C1 segment of cervical spinal cord (tissue), 14 donors: ENCODE measurements at regions not wholly inside any gene's neighbourhood (a gene's known extent, or its start where the extent isn't known, plus 50 kb on each side); places are given as distances from the start of the nearest gene placed in this dataset.

ENCODE experiments used
- DNase-seq, 14 donors: peaks; one replicate each; lab custom pipeline; 2025; lab: John Stamatoyannopoulos, UW

DNA sequence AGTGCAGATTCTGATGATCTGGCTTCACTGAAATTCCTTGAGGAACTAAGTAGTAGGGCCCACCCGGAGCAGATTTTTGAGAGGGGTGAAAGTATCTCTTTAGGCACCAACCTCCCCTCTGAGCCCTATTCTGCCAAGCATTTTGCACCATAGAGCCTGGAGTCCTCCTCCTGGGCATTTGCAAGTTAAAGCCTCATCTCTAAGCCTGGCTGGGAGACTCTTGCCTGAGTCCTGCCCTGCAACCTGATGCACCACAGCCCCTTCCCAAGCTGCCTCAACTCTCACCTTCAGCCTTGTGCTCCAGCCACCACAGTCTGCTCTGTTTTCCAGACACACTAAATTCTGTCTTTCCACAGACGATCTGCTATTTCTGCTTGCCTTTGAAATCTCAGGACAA is 79.6 kb upstream of the PKDCC start:
- no peak for DNase-seq

DNA sequence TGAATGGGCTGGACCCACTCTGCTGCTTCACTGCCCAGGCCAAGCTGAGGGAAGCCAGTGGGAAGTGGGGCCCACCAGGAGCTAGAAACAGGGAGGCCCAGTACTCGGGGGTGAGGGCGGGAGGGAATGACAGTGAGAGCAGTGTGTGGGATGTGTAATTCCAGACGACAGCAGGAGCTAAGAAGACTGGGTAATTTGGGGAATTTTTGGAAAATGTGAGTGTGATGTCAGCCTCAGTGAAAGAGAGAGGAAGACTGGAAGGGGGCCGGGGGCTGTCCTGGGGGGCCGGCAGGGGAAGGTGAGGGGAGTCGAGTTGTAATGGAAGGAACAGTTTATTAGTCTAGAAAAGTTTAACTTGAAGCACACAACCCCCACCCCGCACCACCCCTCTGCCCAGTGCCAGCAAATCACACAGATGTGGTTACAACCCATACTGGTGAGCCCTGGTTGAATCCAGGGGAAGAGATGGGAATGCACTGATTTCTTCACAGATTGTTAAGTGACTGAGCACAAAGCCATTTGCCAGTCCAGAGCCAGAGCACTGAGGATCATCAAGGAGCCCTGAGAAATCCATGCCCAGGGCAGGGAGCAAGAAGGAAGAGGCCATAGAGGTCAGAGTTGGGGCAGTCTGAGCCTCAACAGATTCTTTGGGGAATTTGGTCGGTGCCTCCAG is 76.7 kb upstream of the PKDCC start:
- no peak for DNase-seq

DNA sequence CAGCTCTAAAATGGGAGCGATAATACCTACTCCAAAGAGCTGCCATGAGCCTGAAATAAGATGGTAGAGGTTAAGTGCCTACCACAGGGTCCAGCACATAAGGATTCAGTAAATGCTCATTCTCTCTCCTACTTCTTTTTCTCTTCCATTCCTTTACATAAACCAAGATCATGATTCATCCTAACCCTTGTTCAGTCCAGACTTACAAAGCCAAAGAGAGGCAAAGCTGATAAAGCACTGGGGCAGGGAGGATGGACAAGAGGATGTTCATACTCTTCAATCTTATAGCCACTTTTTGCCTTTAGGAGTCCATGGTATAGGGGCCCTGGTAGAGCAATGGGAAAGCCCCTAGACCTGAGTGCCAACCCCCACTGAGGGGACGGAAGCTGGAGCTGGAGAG is 75.6 kb upstream of the PKDCC start:
- no peak for DNase-seq

DNA sequence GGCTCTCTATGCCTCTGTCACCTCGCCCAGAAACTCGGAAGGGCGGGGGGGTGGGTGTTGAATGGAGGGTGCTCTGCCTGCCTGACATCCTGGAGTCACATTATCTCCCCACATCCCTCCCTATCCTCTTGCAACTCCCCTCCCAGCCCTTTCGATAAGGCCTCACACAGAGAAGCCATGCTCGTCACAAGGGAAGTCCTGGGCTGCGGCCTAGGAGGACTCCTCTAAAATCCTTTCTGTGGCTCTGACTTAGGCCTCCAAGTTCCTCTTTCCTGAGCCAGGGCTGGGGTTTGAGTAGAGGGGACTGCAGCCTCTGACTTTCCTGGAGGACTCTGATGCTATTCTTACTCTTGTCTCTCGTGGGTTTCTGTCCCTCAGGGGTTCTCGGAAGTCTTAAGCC is 75.0 kb upstream of the PKDCC start:
- DNase-seq, result no peak

DNA sequence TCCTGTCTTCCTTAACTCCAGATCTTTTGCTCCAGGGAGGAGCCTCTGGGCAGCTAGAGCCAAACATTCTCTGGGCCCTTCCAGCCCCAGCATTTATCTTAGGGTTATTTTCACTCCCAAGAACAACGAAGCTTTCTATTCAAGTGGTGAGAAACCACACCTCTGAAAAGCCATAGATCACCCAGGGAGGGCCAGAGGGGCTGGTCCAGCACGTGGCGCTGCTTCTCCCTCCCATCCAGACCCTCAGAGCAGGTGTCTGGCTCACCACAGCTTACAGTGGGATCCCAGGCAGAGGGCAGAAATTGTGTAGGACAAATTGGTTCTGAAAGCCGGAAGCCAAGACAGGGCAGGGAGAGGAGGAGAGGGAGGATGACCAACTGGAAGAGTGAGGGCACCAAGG is 74.0 kb upstream of the PKDCC start:
- no peak for DNase-seq

DNA sequence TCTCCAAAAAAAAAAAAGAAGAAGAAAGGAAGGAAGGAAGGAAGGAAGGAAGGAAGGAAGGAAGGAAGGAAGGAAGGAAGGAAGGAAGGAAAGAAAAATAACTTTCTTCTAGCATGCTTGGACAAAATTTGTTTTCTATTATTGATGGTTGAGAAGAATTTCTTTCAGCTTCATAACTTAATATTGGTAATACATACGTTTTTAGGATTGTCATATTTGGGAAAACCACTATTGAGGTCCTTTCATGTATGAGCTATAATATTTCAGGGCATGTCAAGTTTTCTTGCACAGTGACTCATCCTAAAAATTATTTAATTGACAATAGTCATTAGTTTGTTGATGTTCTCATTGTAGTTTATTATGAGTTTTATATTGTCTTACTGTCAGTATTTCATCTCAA is 66.4 kb upstream of the PKDCC start:
- DNase-seq, result no peak

DNA sequence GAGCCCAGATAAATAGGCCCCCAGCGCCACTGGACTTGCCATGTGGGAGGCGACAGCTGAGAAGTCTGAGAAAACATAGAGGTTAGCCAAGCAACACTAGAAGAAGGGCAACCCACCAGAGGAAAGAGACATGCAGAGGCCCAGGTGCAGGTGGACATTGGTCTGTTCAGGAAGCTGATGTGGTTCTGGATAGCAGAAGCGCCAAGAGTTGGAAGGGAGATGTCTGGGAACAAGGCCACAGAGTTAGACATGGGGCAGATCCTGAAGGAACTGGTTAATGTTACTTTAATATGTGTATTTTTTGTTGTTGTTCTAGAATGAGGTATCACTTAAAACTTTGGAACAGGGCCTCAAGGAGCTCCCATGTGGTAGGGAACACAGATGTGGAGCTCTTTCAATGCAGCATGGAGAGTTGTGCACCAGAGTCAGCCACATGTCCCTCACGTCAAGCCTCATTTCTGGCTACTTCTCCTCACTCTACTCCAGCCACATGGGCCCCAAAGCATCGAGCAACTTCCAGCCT is 62.2 kb upstream of the PKDCC start:
- DNase-seq, result no peak

DNA sequence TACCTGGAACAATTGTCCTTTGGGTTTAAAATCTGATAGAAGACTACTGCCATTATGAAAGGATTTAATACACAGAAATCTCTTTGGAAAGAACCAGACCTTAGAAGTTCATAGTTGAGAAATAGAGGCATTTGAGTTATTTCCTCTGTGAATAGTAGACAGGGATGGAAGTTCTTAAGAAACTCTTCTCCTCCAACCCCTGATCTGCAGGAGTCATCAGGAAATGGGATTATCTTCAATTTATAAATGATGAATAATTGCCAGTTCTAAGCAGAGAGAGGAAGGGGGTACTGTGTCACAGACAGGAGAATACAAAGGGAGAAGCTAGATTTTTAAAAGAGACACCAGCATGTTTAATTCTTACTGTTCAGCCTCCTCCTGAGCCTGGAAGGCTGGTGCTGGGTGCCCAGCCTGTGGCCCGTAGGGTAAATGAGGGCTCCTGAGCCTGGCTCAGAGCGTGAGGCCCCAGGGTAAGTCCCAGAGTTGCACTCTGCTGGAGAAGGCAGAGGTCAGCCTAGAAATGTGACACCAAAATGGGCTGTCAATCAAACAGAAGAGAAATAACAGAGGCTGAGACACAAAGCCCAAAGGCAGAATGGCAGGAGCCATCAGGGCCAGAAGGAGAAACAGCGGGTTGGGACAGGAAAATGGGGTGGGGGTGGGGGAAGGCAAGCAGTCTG is 58.2 kb upstream of the PKDCC start:
- no peak for DNase-seq

DNA sequence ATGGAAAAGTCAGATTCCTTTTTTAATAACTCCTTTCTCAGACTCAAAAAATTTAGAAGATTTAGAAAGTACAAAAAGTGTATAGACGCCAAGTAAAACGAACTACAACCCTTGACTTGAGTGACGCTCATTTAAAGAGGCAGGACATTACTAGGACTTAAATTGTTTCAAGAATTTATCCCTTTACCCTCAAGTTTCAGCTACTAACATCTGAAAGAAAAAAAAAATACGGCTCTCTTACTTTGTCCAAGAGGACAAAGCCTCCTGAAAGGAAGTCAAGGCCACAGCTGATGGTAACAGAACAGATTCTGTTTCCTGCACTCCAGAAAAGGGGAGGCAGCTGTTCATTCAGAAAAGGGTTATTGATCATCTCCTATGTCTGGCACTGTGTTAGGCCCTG is 57.6 kb upstream of the PKDCC start:
- no peak for DNase-seq

DNA sequence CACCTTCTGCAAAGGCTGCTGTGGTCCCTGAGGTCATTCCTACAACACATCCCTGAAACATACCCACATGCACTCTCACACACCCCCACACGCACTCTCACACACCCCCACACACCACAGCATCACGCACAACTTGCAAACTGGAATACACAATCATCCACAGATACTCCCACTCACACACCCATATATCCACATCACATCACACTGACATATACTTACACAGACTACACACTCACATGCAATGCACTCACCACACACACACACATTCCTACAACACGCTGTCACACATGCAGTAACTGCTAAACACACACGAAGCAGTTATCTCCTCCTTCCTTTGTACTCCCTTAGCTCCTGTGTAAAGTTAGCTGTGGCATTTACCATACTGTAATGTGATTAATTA is 57.1 kb upstream of the PKDCC start:
- no peak for DNase-seq

DNA sequence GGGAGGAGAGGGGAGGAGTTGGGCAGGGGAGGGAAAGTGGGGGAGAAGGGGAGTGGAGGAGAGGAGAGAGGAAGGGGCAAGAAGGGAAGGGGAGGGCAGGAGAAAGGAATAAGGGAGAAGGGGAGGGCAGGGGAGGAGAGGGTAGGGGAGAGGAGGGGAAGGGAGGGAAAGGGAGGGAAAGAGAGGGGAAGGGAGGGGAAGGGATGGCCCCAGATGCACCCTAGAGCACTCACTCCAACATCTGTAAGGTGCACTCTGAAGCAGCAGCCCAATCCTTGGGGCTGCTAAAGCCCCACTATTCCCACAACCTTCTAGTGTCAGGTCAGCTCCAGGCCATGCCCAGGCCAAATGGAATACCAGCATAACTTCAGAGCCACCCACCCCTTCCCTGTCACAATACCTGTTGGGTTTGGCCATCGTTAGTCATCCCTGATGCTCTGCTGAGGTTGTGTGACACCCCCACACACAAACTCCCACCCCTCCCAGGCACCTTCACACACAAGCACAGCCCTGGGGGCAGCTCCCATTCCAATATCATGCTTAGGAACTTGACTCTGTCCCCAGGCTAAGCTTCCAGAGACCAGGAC is 55.7 kb upstream of the PKDCC start:
- DNase-seq, result no peak

DNA sequence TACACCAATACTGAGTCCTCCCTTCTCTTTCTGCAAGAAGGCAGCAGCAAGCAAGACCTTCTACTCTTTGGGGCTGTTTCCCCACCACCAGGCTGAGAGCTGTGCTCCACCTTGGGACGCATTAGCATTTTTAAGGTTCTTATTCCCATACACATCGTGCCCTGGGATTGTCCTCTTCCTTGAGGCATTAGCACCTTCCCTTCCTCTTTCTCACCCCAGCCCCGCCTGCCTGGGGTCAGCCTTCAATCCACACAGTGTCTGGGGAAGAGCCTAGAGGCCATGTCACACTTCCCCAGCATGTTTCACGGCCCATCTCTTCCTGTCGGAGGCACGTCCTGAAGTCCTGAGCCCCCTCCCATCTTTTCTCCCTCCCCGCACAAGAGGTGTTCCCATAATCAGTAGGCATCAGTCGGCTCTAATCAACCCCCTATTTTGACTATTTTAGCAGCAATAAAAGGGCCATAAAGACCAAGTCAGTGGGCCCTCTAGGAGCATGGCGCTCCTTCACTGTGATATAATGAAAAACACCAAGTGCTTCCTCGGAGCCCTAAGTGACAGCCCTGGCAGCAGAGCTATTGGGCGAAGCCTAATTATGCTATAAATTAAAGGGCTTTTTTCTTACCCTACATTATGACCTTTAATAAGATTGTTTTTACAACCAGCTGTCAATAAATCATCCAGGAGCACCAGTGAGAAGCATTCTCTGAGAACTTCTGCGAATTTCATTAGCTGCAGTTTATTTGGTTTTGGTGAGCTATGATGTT is 55.0 kb upstream of the PKDCC start:
- no peak for DNase-seq

DNA sequence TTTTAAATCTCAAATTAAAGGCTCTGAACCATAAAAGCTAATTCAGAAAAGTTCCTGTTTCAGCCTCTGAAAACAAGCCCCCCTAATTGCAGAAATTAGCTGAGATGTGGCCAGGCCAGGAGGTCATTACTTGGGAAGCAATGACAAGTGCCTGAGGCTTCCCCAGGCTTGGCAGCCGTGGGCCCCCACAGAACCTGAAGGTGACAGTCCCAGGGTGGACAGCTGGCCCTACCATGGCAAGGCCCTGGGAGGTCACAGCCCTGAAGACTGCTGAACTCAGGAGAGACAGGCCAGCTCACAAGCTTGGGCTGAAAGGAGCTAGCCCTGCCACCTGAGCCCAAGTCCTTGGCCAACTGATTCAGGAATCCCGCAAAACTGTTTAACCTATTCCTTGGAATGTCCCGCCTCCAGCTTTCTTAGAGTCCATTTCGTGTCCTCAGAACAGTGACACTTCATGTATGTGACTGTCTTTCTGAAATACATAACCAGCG is 54.3 kb upstream of the PKDCC start:
- DNase-seq, result no peak

DNA sequence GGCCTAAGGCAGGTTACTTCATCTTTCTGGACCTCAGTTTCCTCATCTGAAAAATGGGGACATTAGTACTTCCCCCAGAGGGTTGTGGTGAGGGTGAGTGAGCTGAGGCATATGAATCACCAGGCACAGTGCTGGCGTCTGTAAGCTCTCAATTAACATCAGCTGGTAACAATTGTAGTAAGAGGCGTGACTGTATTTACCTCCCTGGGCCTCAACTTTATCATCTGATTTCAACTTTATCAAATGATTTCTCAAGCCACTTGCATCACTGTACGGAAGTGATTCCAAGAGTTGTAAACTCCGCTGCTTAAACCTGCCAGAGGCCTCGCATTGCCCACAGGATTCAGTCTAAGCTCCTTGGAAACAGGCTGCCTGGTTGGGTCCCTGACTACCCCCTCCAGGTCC is 53.6 kb upstream of the PKDCC start:
- no peak for DNase-seq

DNA sequence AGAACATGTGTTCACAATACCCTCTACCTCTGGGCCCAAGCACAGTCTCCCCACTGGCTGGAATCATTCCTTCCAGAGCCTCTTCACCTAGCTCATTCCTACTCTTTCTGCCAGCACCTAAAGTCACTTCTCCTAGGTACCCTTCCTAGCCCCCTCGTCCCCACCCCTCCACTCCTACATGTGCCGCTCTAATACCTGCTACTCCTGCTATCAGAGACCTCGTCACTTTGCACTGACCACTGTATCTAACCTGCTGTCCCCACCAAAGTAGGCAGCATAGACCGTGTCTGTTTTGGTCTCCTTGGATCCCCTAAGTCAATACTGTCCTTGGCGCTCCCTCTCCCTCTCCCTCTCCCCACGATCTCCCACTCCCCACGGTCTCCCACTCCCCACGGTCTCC is 53.2 kb upstream of the PKDCC start:
- DNase-seq, result no peak

DNA sequence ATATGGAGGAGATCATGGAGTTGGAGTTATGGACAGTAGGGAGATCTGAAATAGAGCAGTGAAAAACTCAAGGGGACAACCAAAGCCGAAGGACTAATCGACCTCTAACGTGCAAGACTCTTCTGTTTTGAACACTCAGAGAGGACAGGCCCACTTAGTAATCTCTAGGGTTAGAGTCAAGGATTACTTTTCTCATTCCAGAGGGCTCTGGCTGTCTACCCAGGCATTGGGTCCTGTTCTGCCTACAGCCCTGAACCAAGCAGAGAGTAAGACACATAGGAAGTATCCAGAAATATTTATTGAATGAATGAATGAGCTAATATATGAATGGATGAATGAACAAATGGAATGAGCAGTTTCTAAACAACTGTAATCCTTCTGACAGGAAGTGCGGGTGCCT is 50.3 kb upstream of the PKDCC start:
- no peak for DNase-seq
